AG04450 (cell line): ENCODE measurements at regions not wholly inside any gene's neighbourhood (a gene's known extent, or its start where the extent isn't known, plus 50 kb on each side); places are given as distances from the start of the nearest gene placed in this dataset.

ENCODE experiments used
- CTCF ChIA-PET: fragments of 300-600, 350-600 bp; formaldehyde crosslinking; extraction: SDS; loops from one replicate; lab custom pipeline; 2022; ENCODE audit warnings: antibody characterized with exemption, inconsistent platforms; lab: Charles Lee
- POLR2A ChIA-PET: fragments of 350-600 bp; formaldehyde crosslinking; extraction: SDS; loops from one replicate; lab custom pipeline; 2021; ENCODE audit warnings: antibody characterized with exemption, inconsistent platforms; lab: Yijun Ruan, JAX
- DNase-seq: peaks from one replicate; pipeline ENCODE4 v3.0.0-alpha.2; 2011; ENCODE audit warnings: low read depth, low spot score
- H3K27ac ChIP-seq: one replicate; pipeline ENCODE4 v1.5.1; 2012; ENCODE audit warnings: low read depth, low read length, control low read depth
- H3K27me3 ChIP-seq: one replicate; pipeline ENCODE4 v1.6.0; 2012; ENCODE audit warnings: low read length; ENCODE audit not compliant: control insufficient read depth, insufficient read depth
- H3K4me3 ChIP-seq: 2 replicates; pipeline ENCODE4 v1.5.1; 2011; ENCODE audit warnings: mild to moderate bottlenecking, low read depth, low read length, control low read depth
- H3K9me3 ChIP-seq: 2 replicates; pipeline ENCODE4 v1.5.1; 2012; ENCODE audit warnings: low read length; ENCODE audit not compliant: control insufficient read depth, insufficient read depth
- TF ChIP-seq, protein P1 (sequence below): IDR thresholded peaks from 2 replicates; pipeline ENCODE4 v1.5.1; 2011; ENCODE audit warnings: low read depth, low read length, control low read depth, inconsistent platforms

DNA sequence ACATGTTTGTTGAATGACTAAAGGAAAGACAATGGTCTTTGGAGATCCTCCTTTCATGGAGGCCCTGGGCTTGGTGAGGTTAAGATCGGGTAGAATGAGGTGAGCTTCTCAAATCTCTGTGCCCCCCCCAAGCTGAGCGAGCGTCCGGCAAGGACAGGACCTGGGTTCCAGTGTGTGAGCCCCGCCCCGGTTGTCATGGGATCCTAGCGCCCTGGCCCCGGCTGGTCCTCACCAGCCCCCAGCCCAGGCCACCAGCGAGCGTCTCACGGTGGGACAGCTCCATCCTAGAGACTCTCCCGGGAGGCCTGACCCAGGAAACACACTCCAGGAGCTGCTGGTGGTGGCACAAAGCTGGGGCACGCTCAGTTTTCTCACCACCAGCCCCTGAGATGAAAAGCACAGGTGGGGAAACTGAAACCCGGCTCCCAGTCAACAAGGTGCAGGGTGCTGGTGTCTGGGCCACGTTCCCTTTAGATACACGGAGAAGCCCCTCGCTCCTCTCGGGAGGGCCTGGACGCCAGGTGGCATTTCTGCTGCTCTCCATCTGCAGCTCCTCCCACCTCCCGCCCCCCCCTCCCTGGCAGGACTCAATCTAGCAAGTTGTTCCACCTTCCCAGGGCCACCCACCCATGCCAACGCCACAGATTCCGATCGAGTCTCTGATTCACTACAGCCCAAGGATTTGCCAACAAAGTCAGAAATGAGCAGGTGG, 131.3 kb upstream of the PPP1R26 start:
- Histone ChIP-seq H3K27ac (no peak overlapping the region), H3K4me3 (no peak overlapping the region), H3K27me3 (peaks cover 2% of the 10 kb centered on the region), H3K9me3 (peaks cover 4% of the 10 kb centered on the region)
- ChIA-PET POLR2A (no interaction called here), CTCF (no interaction called here)
- TF ChIP-seq, protein P1, sequence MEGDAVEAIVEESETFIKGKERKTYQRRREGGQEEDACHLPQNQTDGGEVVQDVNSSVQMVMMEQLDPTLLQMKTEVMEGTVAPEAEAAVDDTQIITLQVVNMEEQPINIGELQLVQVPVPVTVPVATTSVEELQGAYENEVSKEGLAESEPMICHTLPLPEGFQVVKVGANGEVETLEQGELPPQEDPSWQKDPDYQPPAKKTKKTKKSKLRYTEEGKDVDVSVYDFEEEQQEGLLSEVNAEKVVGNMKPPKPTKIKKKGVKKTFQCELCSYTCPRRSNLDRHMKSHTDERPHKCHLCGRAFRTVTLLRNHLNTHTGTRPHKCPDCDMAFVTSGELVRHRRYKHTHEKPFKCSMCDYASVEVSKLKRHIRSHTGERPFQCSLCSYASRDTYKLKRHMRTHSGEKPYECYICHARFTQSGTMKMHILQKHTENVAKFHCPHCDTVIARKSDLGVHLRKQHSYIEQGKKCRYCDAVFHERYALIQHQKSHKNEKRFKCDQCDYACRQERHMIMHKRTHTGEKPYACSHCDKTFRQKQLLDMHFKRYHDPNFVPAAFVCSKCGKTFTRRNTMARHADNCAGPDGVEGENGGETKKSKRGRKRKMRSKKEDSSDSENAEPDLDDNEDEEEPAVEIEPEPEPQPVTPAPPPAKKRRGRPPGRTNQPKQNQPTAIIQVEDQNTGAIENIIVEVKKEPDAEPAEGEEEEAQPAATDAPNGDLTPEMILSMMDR = no peak
- DNase-seq = no peak

DNA sequence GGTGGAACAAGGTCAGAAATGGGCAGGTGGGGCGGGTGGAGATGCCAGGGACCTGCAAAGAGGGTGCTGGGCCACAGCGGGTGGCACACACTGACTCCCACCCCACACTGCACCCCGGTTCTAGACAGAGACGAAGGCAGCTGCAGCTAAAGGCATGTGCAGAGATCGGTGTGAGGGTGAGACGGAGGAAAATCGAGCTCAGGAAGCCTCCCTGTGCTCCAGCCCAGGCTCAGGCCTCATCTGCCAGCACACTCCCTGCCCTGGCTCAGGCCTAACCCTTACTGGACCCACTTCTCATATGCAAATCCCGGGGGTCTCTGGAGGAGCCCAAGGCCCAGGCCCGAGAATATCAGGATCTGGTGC, 130.8 kb upstream of the PPP1R26 start:
- TF ChIP-seq, protein P1 = no peak
- Histone ChIP-seq H3K27me3 (peaks cover 2% of the 10 kb centered on the region), H3K27ac (no peak overlapping the region), H3K4me3 (no peak overlapping the region), H3K9me3 (peaks cover 4% of the 10 kb centered on the region)
- CTCF ChIA-PET = no interaction called here
- DNase-seq = no peak
- POLR2A ChIA-PET = no interaction called here

DNA sequence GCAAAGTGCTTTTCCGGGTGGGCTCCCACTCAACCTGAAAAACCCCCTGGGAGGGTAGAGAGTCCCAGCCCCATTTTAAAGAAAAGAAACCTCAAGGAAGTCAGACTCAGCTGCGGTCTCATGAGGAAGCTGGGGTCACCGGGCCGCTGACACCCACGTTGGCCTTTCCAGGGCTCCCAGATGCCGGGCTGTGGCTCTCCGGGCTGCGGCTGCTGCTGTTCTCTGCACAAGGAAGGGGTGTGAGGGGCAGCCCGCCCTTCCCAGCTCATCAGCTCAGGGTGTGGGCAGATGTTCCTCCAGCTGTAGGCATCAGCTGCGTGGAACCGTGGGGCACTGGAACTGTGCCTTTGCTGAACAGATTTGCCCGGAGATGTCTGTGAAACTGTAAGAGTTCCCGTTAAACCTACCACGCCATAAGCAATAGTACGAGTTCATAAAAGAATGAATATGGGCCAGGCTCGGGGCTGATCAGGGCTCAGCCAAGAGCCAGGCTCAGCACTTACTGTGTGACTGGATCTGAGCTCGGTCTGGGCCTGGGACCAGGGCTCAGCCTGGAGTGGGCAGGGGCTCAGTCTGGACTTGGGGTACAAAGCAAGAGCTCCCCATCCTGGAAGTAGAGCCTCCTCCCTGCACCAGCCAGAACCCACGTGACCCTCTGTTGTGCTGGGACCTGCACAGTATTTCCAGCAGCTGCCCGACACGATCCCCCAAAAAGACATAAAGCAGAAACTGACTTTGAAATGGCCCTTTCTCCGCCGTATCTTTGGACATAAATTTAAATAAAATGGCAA, 130.2 kb upstream of the PPP1R26 start:
- H3K4me3 ChIP-seq = no peak overlapping the region
- H3K9me3 ChIP-seq = peaks cover 4% of the 10 kb centered on the region
- TF ChIP-seq, protein P1 = no peak
- peaks cover 2% of the 10 kb centered on the region for H3K27me3 ChIP-seq
- no peak overlapping the region for H3K27ac ChIP-seq
- CTCF ChIA-PET = no interaction called here
- POLR2A ChIA-PET = no interaction called here
- DNase-seq = no peak

DNA sequence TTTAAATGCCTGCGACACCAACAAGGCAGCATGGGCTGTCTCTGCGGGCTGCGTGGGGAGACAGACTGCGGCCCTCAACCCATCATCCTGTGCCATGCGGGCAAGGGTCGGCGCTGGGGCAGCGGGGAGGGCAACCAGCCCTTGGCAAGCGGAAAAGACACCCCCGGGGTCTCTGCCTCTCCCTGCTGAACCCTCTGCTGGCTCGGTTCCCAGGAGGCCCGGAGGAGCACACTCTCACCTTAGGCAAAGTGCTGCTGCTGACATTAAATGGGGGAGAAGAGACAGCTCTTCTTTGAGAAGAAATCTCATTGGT, 129.6 kb upstream of the PPP1R26 start:
- POLR2A ChIA-PET = no interaction called here
- H3K4me3 ChIP-seq = no peak overlapping the region
- TF ChIP-seq, protein P1 = no peak
- no peak for DNase-seq
- H3K27ac ChIP-seq = no peak overlapping the region
- H3K27me3 ChIP-seq = peaks cover 2% of the 10 kb centered on the region
- H3K9me3 ChIP-seq = peaks cover 4% of the 10 kb centered on the region
- CTCF ChIA-PET = no interaction called here

DNA sequence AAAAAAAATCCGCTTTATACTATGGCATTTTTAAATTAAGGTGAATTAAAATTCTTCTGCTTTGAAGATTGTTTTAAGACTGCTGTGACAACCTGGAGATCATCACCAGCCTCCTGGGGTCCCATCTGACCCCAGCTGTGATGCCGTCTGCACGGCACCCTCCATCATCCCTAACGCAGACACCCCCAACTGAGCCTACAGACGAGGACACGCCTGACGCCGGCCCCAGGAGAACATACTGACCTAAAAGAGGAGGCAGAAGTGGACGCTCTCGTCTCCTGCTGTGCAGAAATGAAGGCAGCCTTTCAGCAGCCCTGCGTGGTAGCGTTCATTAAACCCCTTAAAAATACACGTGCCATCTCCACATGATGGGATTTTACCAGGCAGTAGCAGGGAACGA, 125.6 kb upstream of the PPP1R26 start:
- no peak for DNase-seq
- Histone ChIP-seq H3K9me3 (peaks cover 14% of the 10 kb centered on the region), H3K4me3 (no peak overlapping the region), H3K27ac (no peak overlapping the region), H3K27me3 (no peaks in the 10 kb centered on the region)
- CTCF ChIA-PET = no interaction called here
- TF ChIP-seq, protein P1 = no peak
- POLR2A ChIA-PET = no interaction called here
